Body of pancreas (tissue), 4 donors: ENCODE measurements at regions not wholly inside any gene's neighbourhood (a gene's known extent, or its start where the extent isn't known, plus 50 kb on each side); places are given as distances from the start of the nearest gene placed in this dataset.

Experiments used
- CTCF ChIP-seq, 7 experiments: fragments of 450-650 bp in 4 of 7; fragments of 200-600 bp in 3 of 7; sonication (generic) in 3 of 7; IDR thresholded peaks; one replicate each; pipeline ENCODE4 v1.5.1; 2016 to 2019; ENCODE audit warnings: antibody characterized with exemption in 7 of 7
- POLR2A ChIP-seq, 3 donors: fragments of 450-650 bp; IDR thresholded peaks; one replicate each; pipeline ENCODE4 v1.6.1; 2016; ENCODE audit warnings: antibody characterized with exemption in 3 of 3, mild to moderate bottlenecking in 2 of 3

GRCh38 chrX:74180716-74181115 is 123.3 kb upstream of the ZCCHC13 start:
- no peak for TF ChIP-seq CTCF (IDR thresholded peaks at IDR 0.05)
- TF ChIP-seq POLR2A (IDR thresholded peaks at IDR 0.05): no peak
